Fibroblast of pulmonary artery (primary cell): ENCODE measurements at regions not wholly inside any gene's neighbourhood (a gene's known extent, or its start where the extent isn't known, plus 50 kb on each side); places are given as distances from the start of the nearest gene placed in this dataset.

ENCODE experiments used
- DNase-seq: peaks from one replicate; pipeline ENCODE4 v3.0.0-alpha.2; 2010; ENCODE audit warnings: low read depth
- H3K4me3 ChIP-seq: replicated peaks from 2 replicates; pipeline ENCODE4 v1.5.1; 2011; ENCODE audit warnings: low read depth, mild to moderate bottlenecking, control low read depth, low read length, moderate library complexity
- CTCF ChIP-seq: IDR thresholded peaks from 2 replicates; pipeline ENCODE4 v1.5.1; 2011; ENCODE audit warnings: mild to moderate bottlenecking, control low read depth, low read length, inconsistent platforms; ENCODE audit errors: missing control alignments

- no peak overlapping the region for H3K4me3 ChIP-seq
- peak; percentile 62 for DNase-seq
- TF ChIP-seq CTCF, result no peak
These were observed 639.6 kb downstream of the EPHA7 start for GRCh38 chr6:92779746-92780145.

- peak; percentile 30 for DNase-seq
- TF ChIP-seq CTCF, result peak; percentile 43
- H3K4me3 ChIP-seq, result no peak overlapping the region
These were observed 642.1 kb downstream of the EPHA7 start for GRCh38 chr6:92777146-92777740.

GRCh38 chr6:92770540-92770939 lies 648.8 kb downstream of the EPHA7 start:
- H3K4me3 ChIP-seq, result no peak overlapping the region
- no peak for TF ChIP-seq CTCF
- no peak for DNase-seq

- DNase-seq, result no peak
- no peak overlapping the region for H3K4me3 ChIP-seq
- TF ChIP-seq CTCF, result no peak
These were observed 652.3 kb downstream of the EPHA7 start for GRCh38 chr6:92767101-92767500.

GRCh38 chr6:92763680-92764079 lies 655.7 kb downstream of the EPHA7 start:
- no peak overlapping the region for H3K4me3 ChIP-seq
- no peak for TF ChIP-seq CTCF
- DNase-seq, result no peak

GRCh38 chr6:92763274-92763584 lies 656.1 kb downstream of the EPHA7 start:
- no peak overlapping the region for H3K4me3 ChIP-seq
- TF ChIP-seq CTCF, result no peak
- no peak for DNase-seq

GRCh38 chr6:92762443-92763273 lies 656.7 kb downstream of the EPHA7 start:
- no peak overlapping the region for H3K4me3 ChIP-seq
- no peak for TF ChIP-seq CTCF
- DNase-seq, result no peak
